ENCODE measurements at regions not wholly inside any gene's neighbourhood (a gene's known extent, or its start where the extent isn't known, plus 50 kb on each side); places are given as distances from the start of the nearest gene placed in this dataset.
"Not testable (repeated sequence)": the region's sequence is repeated elsewhere in the genome, so short reads cannot be mapped to it uniquely, and the experiment has no call there.

- DNase-seq (ENCODE audit: low spot score), result not testable (repeated sequence)
Measured at GRCh38 chr17:36695710-36696109, 94.3 kb downstream of the MRM1 start.

DNA sequence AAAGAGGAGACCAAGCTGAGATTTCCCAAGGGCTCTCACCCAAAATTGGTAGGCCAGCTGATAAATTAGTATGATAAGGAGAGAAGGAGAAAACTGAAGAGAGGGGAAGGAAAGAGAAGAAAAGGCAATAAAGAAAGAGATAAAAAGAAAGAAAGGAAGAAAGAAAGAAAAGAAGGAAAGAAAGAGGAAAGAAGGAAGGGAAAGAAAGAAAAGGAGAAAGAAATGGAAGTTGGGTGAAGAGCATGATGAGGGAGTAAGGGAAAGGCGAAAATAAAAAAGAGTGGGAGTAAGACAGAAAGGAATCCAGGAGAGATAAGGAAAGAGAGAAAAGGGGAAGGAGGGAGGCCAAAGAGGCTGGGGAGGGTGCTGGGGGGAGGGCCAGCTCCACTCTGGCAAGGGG is 95.4 kb downstream of the MRM1 start:
- no peak for DNase-seq (ENCODE audit: low spot score)

DNA sequence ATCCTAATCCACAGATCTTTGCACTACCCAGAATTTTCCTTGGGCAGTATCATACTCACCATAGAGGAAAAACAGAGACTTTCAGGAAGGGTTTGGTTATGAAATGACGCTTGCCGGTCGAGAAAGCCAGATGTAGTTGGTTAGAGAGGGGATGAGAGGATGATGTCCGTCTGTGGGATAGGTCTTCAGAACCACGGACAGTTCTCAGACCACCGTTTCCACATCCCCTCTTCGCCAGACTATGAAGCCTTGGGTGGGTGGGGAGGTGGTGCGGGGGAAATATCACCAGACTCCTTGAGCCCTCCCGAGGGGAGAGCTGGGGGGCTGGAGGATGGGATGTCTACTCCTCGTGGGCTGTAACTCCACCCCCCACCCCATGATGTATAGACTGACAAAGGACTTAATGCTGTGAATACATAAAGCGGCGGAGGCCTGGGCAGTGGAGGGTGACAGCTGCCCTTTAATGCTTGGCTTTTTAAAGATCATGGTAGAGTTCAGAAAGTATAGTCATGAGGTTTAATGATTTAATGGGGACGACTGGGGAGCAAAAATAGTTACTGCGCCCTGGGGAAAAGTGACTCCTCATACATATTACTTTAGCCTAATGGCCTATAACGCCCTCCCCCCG is 96.6 kb downstream of the MRM1 start:
- DNase-seq (ENCODE audit: low spot score), result no peak

- no peak for DNase-seq (ENCODE audit: low spot score)
Measured at GRCh38 chr17:36701429-36702099, 100.2 kb downstream of the MRM1 start.

DNA sequence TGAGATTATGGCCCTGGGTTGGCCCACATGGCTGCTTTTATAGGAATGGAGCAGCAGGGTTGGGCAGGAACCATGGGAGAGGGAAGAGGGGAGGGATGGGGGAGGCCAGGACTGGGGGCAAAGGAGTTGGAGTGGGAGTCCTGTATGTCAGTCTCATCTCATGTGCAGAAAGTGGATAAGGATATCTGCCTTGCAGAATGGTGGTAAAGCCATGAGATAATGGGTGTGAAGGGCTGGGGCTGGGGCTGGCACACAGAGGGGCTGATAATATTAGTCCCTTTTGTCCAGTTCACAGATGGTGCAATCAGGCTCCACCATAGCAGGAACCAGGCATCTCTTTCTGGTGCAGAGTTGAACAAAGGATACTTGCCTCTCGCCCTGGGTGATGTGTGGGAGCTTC is 101.3 kb downstream of the MRM1 start:
- DNase-seq (ENCODE audit: low spot score), result no peak

GRCh38 chr17:36703860-36704266 is 102.5 kb downstream of the MRM1 start:
- peak; percentile 19 for DNase-seq (ENCODE audit: low spot score)

DNA sequence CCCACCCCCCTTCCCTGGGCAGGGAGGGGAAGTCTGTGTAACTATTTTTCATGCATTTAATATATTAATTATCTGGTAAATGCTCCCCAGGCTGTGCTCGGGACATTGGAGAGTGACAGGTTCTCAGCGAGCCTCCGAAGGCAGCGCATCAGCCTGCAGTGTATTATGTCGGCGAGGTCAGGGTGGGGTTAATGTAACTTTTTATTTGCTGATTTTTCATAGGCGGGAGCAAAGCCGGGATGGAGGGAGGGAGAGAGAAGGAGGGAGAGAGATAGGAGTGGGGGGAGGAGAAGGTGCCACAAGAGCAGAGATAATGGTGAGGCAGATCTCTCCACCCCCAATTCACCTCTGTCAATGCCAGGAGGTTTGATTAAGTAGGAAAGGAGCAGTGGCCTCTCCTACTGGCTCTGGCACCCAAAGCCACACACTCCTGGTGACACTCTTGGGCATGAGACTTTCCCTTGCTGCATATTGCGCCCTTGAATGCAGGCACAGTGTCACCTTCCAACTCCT is 104.0 kb downstream of the MRM1 start:
- no peak for DNase-seq (ENCODE audit: low spot score)

DNA sequence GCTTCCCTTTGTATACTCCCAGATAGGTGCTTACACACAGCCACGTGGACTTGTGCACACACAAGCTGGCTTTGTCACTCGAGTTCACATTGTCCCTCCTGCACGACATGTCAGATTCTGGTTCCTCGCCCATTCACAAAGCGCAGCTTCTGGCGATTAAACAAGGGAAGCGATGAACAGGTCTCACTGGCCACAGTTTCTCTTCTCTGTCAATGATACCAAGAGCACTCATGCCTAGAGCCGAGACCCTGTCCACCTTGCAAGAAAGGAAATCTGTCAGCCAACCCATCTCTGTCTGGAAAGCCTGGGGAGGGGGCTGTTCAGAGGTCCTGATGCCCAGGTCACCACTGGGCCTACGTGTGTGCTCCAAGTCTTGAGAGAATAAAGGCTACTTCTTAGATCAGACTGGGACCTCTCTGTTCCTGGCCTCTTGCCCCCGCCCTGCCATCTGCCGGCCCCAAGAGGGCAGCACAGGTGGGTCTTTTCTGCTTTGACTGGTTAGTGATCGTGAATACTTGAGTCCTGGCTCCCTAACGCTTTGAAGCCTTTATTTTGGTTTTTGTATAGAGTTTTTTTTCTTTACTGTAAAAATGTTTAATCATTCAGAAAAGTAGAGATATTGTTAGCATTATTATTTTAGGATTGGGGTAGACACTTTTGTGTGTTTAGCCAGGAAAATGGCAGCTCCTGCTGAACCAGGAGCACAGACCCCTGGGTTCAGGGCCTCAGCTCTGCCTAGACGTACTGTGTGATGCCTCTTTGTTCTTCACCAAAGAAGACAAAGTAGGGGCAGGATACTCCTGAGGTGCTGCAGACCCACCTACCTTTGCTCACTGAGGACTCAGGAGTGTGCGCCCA is 104.7 kb downstream of the MRM1 start:
- peak; percentile 72 for DNase-seq (ENCODE audit: low spot score)

DNA sequence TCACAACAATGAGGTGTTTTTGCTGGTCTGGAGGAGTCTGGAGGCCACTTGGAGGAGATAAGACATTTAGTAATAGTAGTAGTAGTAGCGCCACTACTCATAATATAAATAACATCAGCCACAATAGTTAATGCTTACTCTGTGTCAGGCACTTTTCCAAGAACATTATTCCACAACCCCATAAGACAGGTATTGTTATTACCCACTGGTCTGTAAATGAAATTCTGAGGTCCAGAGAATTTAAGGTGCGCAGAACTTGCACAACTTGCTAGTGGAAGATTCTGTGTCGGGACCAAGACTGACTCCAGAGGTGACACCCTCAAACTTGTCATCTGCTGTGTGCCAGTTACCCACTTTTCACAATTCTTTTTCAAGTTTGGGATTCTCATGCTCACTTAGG is 106.5 kb downstream of the MRM1 start:
- DNase-seq (ENCODE audit: low spot score), result no peak

GRCh38 chr17:36714789-36715188 is 113.4 kb downstream of the MRM1 start:
- no peak for DNase-seq (ENCODE audit: low spot score)

DNA sequence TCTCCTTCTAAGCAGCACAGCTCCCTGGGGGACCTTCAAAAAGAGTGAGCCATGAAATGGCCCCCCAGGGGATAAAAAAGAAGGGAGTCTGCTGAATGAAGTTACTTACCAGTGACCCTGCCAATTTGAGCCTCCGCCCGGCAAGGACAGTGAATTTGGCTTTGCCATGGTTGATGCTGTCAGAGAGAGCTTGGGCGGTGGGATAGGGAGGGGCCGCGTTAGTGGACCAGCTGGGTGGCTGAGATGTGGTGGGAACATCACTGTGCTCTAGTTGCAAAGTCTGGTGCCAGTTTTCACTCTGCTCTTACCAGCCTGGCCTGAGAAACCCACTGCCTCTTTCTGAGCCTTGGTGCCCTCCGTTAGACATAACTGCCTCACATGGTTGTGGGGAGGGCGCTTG is 114.6 kb downstream of the MRM1 start:
- DNase-seq (ENCODE audit: low spot score), result no peak

DNA sequence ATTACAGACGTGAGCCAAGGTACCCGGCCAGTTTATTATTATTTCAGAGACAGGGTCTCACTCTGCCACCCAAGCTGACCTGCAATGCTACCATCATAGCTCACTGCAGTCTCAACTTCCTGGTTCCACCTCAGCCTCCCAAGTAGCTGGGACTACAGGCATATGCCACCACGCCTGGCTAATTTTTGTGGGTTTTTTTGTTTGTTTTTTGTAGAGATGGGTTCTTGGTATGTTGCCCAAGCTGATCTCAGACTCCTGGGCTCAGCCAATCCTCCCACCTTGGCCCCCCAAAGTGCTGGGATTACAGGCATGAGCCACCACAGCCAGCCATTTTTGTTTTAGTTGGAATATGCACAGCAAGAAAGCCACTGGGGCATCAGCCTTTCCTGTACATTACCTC is 115.7 kb downstream of the MRM1 start:
- DNase-seq (ENCODE audit: low spot score), result no peak

GRCh38 chr17:36720131-36720530 is 118.7 kb downstream of the MRM1 start:
- DNase-seq (ENCODE audit: low spot score), result no peak

- DNase-seq (ENCODE audit: low spot score), result peak; percentile 12
Measured at GRCh38 chr17:36721560-36722120, 120.3 kb downstream of the MRM1 start.

DNA sequence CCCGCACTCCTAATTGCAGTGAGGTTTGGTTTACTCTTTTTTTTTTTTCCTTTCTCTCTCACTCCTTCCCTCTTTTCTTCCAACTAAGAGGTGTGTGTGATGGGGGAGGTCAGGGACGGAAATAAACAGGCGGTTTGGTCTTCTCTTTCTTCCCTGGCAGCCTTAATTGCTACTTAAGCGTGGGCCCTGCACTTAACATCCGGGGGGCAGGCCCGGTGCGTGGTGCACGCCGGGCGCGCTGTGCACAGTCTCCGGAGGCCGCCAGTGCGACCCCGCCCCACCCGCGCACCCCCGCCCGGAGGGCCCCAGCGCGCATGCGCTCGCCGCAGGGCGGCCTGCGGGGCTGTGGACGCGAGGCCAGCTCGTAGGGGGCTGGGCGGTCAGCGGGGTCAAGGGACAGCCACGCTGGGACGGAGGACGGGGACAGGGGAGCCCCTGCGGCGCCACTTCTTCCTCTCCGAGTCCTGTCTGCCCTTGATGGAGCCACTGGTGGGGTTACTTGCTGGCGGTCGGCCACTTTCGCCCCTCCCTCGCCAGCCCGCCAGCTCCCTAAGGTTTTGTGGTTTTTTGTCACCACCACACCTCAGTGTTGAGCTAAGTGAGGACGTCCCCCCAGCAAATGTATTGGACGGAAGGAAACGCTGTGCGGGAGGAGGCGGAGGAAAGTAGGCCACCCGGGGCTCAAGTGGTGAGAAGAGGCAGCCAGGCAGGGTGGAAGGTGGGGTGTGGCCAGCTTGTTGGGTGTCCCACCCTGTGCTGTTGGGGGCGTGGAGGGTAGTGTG is 120.9 kb downstream of the MRM1 start:
- DNase-seq (ENCODE audit: low spot score), result peak; percentile 67

DNA sequence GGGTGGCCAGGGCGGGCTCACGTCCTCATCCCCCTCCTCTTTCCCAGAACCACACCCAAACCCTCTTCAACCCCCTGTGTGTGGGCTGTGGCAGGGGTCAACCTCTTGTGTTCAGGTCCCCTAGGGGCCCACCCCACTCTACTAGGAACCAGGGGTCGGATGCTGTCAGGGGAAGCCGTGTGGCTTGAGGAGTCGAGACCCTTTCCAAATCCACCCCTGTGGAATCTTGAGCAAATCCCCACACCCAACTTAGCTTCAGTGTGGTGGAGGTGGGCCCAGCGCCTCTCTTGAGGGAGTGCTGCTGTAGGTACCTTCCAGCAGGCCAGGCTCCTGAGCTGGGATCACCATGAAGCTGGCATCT is 121.5 kb downstream of the MRM1 start:
- DNase-seq (ENCODE audit: low spot score), result no peak

DNA sequence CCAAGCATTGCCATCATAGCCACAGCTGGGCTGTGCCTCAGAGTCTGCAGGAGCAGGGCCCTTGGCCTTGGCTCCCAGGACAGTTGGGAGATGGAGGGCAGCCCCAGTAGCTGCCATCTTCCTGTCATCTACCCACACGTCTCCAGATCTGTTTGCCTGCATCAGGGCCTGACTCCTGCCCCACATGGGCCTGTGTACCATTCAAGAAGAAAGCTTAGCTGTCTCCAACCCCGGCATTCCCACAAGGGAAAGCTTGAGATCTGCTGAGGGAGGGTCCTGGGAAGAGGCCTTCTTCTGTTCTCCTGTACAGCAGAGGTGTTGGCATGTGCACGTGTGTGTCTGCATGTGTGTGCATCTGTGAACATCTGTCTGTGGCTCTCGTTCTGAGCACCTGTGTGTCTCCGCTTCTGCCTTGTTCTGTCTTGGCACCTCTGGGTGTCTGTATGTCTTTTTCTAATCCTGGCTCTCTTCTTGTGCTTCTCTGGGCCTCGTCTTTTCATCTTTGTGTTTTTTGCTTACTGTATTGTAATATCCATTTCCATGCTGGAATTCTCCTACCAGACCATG is 122.2 kb downstream of the MRM1 start:
- peak; percentile 13 for DNase-seq (ENCODE audit: low spot score)

GRCh38 chr17:36726199-36726598 is 124.8 kb downstream of the MRM1 start:
- DNase-seq (ENCODE audit: low spot score), result no peak

DNA sequence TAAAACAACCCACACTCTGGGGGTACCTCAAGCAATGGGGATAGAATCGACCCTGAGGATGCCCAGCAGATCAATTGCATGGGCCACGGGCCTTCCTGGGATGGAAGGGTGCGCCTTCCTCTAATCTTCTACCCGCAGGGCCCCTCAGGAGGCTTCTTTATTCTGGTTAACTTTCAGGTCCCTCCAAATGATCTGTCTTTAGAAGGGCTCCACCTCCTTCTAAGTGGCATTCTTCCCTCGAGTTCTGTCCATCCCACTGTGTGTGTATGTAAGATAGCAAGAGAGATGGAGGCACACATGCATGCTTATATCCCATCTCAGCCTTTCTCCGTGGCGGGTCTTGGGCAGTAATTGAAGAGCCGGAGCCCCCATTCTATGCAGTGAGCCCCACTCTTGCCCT is 125.7 kb downstream of the MRM1 start:
- DNase-seq (ENCODE audit: low spot score), result no peak

- no peak for DNase-seq (ENCODE audit: low spot score)
Measured at GRCh38 chr17:36727577-36727976, 126.2 kb downstream of the MRM1 start.
